ENCODE measurements at regions not wholly inside any gene's neighbourhood (a gene's known extent, or its start where the extent isn't known, plus 50 kb on each side); places are given as distances from the start of the nearest gene placed in this dataset.

DNA sequence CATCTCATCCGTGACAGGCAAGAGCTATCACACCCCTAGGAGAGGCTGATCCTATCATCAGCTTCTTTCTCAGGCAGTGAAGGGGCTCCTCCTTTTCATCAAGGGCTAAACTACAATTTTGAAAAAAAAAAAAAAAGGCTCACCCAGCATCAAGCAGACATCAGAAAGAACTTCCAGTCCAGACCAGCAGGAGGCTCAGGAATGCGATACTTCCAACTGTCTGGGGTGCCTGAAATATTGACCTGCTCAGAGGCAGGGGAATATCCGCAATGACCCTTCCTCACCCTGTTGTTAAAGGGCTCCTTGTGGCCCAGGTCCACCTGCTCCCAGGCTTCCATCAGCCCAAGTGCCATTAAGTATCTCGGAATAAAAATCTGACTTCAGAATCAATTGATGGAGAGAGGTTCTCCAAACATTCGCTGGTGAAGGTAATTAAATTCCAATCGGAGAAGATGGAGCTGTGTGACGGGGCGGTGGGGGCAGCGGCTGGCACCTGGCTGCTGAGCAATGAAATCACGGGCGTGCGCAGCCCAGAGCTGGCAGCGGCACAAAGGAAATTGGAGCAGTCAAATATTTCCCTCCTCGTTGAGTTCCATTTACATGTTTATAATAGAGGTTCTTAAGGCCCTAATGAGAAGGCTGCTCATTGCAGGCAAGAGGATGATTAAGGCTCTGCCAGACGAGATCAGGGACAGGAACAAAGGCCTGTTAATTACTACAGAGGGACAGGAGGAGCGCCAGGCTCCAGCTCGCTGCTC lies 69.0 kb upstream of the THY1 start:
- no peak for DNase-seq (ENCODE audit: low read depth, low spot score)

DNA sequence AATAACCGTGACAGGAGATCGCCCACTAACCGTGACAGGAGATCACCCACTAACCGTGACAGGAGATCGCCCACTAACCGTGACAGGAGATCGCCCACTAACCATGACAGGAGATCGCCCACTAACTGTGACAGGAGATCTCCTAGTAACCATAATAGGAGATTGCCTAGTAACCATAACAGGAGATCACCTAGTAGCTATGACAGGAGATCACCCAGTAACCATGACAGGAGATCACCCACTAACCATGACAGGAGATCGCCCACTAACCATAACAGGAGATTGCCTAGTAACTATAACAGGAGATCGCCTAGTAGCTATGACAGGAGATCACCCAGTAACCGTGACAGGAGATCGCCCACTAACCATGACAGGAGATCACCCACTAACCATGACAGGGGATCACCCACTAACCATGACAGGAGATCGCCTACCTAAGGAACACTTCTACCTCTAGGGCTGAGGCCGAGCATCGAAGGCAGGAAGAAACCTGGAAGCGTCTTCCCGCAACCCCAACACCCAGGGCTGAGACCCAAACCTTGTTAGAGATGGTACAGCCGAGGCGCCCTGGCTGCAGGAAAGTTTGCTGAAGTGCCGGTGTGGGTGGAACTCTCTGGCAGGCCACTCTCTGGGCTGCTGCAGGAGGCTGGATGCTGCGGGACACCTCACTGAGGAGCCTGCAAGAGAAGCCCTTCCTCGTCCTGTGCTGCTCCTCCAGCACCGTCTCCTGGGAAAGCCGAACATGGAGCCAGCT lies 67.5 kb upstream of the THY1 start:
- no peak for DNase-seq (ENCODE audit: low read depth, low spot score)

DNA sequence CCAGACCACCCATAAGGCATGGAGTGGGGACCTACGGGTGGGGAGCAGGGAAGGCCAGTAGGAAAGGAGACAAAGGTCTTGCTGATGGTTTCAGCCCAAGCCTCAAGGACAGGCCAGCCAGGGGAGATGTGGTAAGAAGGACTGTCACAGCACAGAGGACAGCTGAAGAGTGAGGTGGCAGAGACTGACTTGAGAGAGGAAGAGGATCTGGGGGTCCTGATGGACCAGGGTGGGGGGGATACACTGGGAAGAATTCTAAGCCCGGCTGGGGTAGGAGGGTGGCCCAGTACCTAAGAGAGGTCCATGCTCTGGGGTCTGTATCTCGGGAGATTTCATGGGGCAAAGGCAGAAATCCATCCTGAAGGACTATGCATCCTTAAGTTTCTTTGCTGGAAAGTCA lies 66.1 kb upstream of the THY1 start:
- DNase-seq (ENCODE audit: low read depth, low spot score): no peak

DNA sequence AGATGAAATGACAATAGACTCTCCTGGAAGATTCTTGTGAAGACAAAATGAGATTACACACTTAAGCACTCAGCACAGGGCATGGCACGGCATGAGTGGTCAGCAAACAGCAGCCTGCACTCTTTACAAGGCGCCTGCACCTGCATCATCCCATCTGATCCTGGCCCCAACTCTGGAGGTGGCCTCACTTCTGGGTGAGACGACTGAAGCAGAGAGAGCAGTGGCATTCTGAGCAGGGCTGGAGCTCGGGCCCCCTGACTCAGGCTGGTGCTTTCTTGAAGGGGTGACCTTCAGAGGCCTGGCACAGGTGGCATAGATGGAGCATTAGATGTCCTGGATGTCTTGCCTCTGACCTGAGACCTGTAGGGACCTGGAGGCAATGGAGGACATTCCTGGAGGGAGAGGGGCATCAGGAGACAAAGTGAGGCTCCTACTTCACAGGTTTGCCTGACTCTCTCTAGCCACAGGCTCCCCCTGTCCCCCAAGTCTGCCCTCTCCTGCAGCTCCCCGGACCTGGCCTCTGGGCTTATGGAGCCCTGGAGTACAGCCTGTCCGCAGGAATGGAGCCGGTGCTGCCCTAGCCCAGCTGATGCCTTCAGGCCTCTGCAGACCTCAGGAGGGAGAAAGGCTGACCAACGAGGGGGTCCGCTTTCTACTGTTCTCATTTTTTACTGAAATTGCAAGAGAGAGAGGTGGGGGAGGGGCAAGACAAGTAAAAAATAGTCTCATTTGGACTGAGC lies 65.5 kb upstream of the THY1 start:
- no peak for DNase-seq (ENCODE audit: low read depth, low spot score)

DNA sequence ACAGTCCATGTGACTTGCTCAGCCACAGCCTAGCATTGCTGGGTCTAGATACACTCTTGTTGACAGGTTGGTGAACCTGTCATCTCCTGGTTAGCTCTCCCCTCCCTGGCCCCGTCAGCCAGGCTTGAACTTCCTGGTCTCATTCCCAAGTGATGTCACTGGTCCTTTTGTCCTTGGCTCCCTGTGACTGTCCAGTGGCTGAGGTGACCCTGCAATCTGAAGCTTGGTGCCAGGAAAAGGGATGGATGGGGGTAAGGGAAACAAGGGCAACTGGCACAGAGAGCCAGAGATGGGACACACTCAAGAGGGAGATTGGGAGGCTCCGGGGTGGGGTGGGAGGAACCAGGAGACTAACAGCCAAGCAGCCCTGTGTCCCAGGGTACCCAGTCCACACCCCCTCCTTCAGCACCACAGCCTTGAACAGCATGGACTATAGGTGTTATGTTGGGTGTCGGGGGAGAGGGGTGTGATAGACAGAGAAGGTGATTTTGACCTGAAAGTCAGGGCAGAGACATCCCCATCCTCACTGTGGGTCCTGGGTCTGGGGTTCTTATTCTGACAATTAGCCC lies 63.8 kb upstream of the THY1 start:
- no peak for DNase-seq (ENCODE audit: low read depth, low spot score)

DNA sequence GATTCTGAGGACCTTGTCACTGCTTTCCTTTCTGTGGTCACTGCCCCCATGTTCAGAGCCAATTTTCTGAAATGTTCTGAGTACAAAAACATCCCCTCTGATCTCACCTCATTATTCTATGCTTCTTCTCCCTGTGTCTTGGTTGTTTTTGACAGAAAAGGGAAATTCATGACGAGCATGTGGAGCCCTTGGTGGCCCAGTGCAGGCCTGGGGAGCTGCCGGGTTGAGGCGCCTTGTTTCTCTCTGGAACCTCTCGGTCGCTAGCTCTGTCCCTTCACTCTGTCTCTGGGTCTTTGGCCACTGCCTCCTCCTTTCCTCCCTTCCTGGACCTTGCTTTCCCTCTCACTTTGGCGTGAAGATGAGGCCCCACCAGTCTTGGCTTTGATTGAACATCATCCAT lies 63.0 kb upstream of the THY1 start:
- DNase-seq (ENCODE audit: low read depth, low spot score): no peak

DNA sequence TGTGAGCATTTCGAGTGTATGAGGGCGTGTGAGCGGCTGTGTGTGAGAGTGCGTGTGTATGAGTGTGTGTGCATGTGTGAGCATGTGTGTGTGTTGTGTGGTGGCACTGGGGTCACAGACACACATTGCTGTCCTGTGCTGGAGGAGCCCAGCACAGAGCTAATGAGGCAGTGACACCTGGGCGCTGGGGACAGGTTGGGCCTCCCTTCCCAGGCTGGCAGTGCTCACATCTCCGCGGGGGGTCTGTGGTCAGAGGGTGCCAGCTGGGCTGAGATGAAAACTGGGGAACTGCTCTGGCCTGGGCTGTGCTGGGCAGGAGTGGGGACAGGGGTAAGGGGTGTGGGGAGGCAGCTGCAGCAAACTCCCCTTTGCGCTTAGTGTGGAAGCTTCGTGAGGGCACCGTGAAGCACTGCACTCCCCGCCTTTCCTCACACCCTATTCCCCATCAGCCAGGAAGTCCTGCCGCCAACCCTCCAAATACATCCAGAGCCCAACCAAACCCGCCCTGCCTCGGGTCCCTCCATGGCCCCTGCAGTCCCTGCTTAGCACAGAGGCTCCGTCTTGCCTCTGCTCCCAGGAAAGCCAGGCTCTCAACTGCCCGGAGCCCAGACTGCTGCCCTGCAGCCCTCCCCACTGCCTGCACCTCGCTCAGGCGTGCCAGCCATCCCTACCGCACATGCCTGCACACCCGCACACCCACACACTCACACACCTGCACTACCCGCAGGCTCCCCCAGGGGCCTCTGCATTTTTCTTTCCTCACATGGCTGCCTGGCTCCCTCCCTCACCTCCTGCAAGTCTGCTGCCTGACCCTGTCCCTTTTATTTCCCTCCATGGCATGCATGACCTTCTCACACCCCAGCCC lies 62.0 kb upstream of the THY1 start:
- no peak for DNase-seq (ENCODE audit: low read depth, low spot score)

DNA sequence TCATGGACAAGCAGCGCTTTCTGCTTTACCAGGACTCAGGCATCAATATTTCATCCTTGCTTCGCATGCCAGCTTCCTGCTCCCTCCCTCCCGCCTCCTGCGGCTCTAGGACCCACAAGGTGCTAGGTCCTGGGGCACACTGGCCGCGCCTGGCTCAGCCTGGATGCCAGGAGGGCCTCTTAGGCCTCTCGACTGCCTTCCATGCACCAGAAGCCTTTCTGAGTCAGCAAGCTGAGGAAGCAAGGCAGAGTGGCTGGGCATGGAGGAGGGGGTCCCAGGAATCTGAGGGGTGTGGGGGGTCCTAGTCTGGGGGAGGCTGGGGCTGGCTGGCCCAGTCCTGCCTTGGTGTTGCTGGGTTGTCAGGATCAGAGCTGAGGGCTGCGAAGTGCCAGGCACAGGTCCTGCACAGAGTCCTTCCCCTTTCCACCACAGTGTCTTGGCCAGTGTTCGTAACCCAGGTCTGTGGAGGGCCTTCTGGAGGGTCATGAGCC lies 61.0 kb upstream of the THY1 start:
- DNase-seq (ENCODE audit: low read depth, low spot score): no peak

DNA sequence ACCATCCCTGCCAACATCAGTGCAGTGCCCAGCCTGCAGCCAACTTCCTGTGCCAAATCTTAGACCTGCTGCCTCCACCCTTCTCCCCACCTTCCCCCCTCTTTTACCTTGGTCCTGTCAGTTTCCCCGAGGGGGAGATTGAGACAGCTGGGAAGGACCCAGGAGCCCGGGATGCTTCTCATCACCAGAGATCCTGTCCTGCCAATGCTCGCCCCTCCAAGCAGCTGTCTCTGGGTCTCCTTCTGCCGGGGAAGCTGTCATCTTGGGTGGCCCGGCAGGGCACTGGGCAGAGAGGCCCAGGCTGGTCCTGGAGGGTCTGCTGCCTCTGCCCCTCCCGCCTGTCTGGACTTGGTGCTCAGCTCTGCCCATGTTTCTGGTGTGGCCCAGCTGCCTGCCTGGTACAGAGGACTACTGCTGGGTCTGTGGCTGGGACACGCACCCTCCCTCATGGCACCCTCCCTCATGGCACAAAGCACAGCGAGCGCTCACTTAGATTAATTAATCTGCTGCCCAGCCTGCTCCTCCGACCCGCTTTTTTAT lies 60.4 kb upstream of the THY1 start:
- DNase-seq (ENCODE audit: low read depth, low spot score): no peak

DNA sequence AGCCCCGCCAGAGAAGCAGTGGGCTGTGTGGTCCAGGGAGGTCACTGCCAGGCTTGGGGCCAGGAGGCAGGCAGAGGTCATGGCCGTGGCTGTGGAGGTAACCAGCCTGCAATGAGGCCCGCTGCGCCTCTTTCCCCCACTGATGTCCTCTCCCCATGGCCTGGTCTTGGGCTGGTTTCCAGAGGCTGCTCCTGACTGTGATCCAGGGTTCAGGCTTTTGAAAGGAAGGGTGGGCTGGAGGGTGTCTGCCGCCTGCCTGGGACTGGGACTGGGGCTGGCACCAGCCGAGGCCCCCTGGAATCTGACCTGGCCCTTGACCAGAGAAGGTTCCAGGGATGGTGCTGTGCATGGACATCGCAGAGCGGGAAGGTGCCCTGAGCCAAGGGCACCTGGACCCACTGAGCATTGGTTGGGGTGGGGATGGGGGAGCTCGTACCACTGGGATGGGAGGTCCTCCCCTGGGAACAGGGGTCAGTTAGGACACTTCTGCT lies 59.6 kb upstream of the THY1 start:
- DNase-seq (ENCODE audit: low read depth, low spot score): no peak

DNA sequence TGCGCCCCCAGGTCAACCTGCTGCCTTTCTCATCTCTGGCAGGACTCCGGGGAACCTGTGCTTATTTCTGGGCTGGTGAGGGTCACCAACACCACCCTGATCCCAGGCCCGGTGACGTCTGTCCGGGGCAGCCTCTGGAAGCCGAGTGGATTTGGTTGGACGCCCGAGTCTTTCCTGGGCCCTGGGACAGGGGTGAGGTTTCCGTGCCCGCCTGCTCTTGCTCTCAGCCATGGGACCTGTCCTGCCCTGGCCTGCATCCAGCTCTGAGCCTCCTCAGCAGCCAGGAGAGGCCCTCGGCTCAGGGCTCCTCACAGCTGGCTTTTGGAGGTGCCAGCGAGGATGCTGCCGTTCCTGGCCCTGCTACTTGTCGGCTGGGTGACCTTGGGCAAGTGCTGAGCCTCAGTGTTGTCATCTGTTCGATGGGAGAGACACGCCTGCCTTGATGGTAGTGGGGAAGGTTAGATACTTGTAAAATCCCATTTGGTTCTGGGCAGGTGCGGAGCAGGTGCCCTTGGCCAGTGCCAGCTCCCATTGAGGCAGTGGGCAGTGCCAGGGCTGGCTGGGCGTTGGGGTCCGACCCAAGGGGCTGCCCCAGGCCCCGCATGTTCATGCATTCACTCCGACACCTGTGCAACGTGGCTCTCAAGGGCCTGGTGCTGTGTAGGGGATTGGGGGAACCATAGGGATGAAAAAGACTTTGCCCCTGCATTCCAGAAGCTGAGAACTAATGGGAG lies 58.9 kb upstream of the THY1 start:
- DNase-seq (ENCODE audit: low read depth, low spot score): no peak

DNA sequence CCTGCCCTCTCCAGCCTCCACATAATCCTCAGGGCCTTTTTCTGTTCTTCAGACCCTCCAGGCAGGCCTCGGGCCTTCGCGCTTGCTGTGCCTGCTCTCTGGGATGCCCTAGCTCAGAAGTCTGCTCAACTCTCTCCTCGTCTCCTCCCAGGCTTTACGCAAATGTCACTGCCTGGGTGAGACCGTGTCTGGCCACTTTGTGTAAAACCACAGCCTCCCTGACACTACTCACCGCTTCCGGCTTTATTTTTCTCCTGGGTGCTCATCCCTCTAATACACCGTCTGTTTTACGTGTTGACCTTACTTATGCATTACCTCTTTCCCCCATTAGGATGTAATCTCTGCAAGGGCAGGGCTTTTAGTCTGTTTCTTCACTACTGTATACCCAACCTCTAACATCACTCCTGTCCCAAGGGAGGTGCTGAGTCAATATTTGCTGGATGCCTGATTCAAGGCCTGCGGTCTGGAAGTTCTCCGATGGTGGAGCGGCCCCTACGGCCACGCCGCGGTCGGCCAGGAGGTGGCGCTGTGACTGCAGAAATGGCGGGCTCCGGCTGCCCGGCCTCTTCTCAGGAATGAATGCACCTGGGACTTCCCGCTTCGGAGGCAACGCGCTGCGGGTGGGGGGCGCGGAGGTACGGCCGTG lies 58.2 kb upstream of the THY1 start:
- no peak for DNase-seq (ENCODE audit: low read depth, low spot score)

DNA sequence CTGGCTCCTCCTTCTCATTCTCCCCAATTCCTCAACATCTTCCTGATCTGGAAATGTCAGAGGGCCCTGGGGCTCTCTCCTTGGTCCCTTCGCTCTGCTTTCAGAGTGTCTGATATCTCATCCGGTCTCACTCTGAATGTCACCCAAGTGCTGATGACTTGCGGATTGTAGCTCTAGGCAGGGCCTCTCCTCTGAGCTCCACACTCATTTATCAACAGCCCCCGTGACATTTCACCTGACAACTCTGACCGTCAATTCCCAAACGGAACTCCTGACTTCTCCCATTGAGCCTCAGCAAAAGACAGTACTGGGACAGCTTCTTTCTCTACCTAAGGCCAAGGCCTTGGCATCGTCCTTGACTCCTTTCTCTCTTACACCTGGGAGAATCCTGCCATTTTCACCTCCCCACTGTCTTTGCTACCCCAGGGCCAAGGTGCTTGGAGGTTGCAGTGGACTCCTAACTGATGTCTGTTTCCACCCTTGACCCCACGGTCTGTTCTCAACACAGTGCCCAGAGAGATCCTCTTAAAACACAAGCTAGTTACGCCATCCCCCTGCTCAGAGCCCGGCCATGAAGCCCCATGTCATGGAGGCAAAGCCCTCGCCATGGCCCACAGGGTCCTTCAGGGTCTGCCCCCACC lies 57.5 kb upstream of the THY1 start:
- DNase-seq (ENCODE audit: low read depth, low spot score): no peak

DNA sequence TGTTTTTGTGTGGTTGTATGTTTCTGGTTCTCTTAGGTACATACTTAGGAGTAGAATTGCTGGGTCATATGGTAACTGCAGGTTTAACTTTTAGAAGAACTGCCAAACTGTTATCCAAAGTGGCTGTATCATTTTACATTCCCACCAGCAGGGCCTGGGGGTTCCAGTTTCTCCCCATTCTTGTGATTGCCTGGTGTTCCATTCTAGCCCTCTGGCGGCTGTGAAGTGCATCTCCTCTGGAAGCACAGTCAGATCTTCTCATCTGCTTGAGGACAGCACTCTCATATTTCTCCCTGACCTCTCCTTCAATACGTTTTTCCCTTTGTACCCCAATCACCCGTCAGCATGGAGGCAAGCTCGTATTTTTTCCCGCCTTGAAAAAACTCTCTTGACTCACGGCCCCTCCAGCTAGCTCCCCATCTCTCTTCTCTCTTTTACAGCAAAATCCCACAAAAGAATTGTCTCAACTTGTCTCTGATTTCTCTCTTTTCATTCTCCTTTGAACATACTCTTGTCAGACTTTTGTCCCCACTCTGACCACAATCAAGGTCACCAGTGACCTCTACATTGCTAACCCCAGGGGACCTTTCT lies 56.8 kb upstream of the THY1 start:
- DNase-seq (ENCODE audit: low read depth, low spot score): no peak

DNA sequence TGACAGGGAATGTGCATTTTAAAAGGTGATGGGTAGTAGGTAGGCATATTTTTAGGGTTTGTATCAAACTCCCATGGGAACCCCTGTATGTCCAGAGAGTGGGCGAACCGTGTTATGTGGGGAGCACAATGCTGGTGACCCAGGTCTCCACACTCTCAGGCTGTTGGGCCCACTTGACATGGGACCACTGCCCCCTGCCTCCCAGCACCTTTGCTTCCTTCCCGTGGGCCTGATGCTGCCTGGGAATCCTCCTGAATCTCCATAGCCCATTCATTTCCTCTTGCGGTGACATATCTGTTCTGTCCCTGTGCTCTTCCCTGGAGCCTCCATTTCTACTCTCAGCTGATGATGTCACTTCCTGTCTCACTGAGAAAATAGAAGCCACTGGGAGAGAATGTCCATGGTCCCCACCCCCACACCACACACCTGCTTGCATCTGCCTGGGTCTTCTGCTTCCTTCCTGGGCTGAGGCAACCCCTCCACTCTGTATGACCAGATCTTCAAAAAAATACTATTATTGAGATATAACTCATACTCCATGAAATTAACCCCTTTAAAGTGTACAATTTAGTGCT lies 55.8 kb upstream of the THY1 start:
- DNase-seq (ENCODE audit: low read depth, low spot score): no peak

DNA sequence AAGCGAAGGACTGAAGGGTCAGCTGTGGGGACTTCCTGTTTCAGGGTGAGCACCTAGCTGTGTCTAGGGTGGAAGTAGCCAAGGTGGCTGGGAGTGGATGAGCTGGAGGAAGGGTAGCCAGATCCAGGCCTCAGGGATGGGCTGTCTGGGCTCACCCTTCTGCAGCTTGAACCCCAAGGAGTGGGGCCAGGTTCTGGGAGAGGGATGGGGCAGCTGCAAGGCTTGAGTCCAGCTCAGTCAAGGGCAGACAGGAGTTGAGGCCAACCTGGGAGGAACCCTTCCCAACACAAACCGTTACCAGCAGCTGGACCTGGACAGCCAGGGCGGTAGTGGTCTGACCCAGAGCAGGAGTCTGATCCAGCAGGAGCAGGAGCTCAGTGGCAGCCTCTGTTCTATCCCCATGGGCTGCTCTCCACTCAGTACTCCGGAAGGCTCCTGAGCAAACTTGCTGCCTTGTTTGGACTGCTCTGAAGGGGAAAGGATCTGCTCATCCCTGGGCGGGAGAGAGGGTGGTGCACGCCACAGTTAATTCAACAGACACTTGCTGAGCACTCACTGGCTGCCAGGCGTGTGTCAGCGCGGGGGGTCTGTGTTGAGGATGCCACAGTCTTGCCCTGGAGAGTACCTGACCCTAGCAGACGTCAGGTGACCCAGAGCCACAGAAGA lies 53.8 kb upstream of the THY1 start:
- no peak for DNase-seq (ENCODE audit: low read depth, low spot score)

DNA sequence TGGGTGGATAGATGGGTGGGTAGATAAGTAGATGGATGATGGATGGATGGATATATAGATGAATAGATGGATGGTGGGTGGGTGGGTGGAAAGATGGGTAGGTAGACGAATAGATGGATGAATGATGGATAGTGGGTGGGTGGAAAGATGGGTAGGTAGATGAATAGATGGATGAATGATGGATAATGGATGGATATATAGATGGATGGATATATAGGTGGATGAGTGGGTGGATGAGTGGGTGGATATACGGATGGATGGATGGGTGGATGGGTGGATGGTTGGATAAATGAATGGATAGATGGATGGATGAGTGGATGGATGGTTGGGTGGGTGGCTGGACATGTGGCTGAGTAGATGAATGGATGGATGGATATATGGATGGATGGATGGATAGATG lies 53.1 kb upstream of the THY1 start:
- no peak for DNase-seq (ENCODE audit: low read depth, low spot score)
